ENCODE measurements at regions not wholly inside any gene's neighbourhood (a gene's known extent, or its start where the extent isn't known, plus 50 kb on each side); places are given as distances from the start of the nearest gene placed in this dataset.

DNA sequence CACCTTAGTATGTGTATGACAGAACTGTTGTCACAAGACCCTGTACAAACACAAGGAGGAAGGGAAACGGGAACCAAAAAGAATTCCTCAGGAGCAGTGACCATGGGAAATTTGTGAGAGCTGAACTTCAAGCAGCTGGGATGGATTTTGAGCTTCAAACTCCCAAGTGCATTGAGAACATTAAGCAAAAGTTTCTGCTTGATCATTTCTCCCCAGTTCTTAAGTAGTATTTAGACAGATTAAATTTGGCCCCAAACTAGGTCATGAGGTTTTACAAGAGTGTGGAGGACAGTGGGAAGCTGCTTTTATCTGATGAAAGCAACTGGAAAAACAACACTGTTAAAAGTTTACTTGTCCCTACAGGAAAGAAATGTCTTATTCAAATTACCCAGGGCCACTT is 206.0 kb upstream of the DCN start:
- TF ChIP-seq EZH2 (optimal IDR thresholded peaks at IDR 0.05; ENCODE audit: low read depth, low read length) (no peak), EZH2phosphoT487 (IDR thresholded peaks at IDR 0.05; ENCODE audit: low read length) (no peak)
- TF ChIP-seq, protein P1, sequence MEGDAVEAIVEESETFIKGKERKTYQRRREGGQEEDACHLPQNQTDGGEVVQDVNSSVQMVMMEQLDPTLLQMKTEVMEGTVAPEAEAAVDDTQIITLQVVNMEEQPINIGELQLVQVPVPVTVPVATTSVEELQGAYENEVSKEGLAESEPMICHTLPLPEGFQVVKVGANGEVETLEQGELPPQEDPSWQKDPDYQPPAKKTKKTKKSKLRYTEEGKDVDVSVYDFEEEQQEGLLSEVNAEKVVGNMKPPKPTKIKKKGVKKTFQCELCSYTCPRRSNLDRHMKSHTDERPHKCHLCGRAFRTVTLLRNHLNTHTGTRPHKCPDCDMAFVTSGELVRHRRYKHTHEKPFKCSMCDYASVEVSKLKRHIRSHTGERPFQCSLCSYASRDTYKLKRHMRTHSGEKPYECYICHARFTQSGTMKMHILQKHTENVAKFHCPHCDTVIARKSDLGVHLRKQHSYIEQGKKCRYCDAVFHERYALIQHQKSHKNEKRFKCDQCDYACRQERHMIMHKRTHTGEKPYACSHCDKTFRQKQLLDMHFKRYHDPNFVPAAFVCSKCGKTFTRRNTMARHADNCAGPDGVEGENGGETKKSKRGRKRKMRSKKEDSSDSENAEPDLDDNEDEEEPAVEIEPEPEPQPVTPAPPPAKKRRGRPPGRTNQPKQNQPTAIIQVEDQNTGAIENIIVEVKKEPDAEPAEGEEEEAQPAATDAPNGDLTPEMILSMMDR (IDR thresholded peaks at IDR 0.05; ENCODE audit: low read length), result no peak
